A673 (cell line): ENCODE measurements at regions not wholly inside any gene's neighbourhood (a gene's known extent, or its start where the extent isn't known, plus 50 kb on each side); places are given as distances from the start of the nearest gene placed in this dataset.

Source experiments
- BruUV-seq: library from RNA; stranded (reverse); fragments of 400-500 nt; replicated peaks from 2 replicates; lab custom pipeline; 2021; lab: Mats Ljungman, UMichigan
- CTCF ChIA-PET: fragments of 300-600 bp; sonication (Branson Sonifier 250); formaldehyde crosslinking; loops from one replicate; lab custom pipeline; 2022; ENCODE audit warnings: antibody characterized with exemption; lab: Charles Lee
- POLR2A ChIA-PET: fragments of 300-600 bp; sonication (Branson Sonifier 250); formaldehyde crosslinking; loops from one replicate; lab custom pipeline; 2022; ENCODE audit warnings: antibody characterized with exemption; ENCODE audit not compliant: low non-redundant PET; lab: Charles Lee
- DNase-seq: peaks from one replicate; pipeline ENCODE4 v3.0.0-alpha.2; 2015; ENCODE audit warnings: low spot score
- H3K27ac ChIP-seq: fragments of 200-600 bp; sonication (generic); 2 replicates; pipeline ENCODE4 v1.5.1; 2016; ENCODE audit warnings: mixed run types, low read depth, mild to moderate bottlenecking, mixed read lengths, antibody characterized with exemption, low read length; ENCODE audit not compliant: poor library complexity, severe bottlenecking
- H3K27me3 ChIP-seq: fragments of 200-600 bp; sonication (generic); replicated peaks from 2 replicates; pipeline ENCODE4 v1.6.1; 2017; ENCODE audit warnings: mixed run types, low read depth, mild to moderate bottlenecking, mixed read lengths, antibody characterized with exemption, low read length; ENCODE audit not compliant: insufficient read depth, poor library complexity
- H3K36me3 ChIP-seq: fragments of 200-600 bp; sonication (generic); 2 replicates; pipeline ENCODE4 v1.6.1; 2016; ENCODE audit warnings: mixed run types, mild to moderate bottlenecking, mixed read lengths, antibody characterized with exemption, low read length; ENCODE audit not compliant: insufficient read depth, poor library complexity, severe bottlenecking
- H3K4me1 ChIP-seq: fragments of 200-600 bp; sonication (generic); 2 replicates; pipeline ENCODE4 v1.6.1; 2017; ENCODE audit warnings: mixed run types, mild to moderate bottlenecking, mixed read lengths, antibody characterized with exemption, low read length; ENCODE audit not compliant: insufficient read depth, poor library complexity, severe bottlenecking
- H3K4me3 ChIP-seq: fragments of 200-600 bp; sonication (generic); 2 replicates; pipeline ENCODE4 v1.5.1; 2016; ENCODE audit warnings: low read depth, mixed run types, mild to moderate bottlenecking, mixed read lengths, low read length; ENCODE audit not compliant: poor library complexity, severe bottlenecking
- H3K9me3 ChIP-seq: fragments of 200-600 bp; sonication (generic); 2 replicates; pipeline ENCODE4 v1.6.1; 2016; ENCODE audit warnings: mixed run types, low read depth, mild to moderate bottlenecking, mixed read lengths, antibody characterized with exemption, low read length; ENCODE audit not compliant: poor library complexity, severe bottlenecking
- CTCF ChIP-seq: fragments of 300-800, 200-600 bp; sonication (generic); conservative IDR thresholded peaks from 2 replicates; pipeline ENCODE4 v1.5.1; 2017; ENCODE audit warnings: low read depth, mild to moderate bottlenecking, antibody characterized with exemption, low read length, moderate library complexity, mixed read lengths
- EZH2 ChIP-seq: fragments of 200-600 bp; sonication (generic); IDR thresholded peaks from 2 replicates; pipeline ENCODE4 v1.6.1; 2017; ENCODE audit warnings: borderline replicate concordance, low read depth, mild to moderate bottlenecking, mixed read lengths, antibody characterized with exemption, low read length; ENCODE audit not compliant: poor library complexity, severe bottlenecking
- intact Hi-C: fragments of 100-400 bp; cut with micrococcal nuclease; formaldehyde crosslinking; loops from one replicate; pipeline ENCODE4 v1.10.0; 2022; ENCODE audit not compliant: unreplicated experiment

GRCh38 chr12:114752217-114752616 lies 68.2 kb upstream of the TBX3 start:
- DNase-seq = no peak
- BruUV-seq = no TSS peak
- TF ChIP-seq EZH2 (no peak), CTCF (no peak)
- Histone ChIP-seq H3K4me3 (no peak overlapping the region), H3K9me3 (no peaks in the 10 kb centered on the region), H3K27me3 (no peaks in the 10 kb centered on the region), H3K36me3 (no peaks in the 10 kb centered on the region), H3K27ac (no peak overlapping the region), H3K4me1 (no peaks in the 10 kb centered on the region)
- intact Hi-C loops = no loop called here
- ChIA-PET POLR2A (no interaction called here), CTCF (no interaction called here)

- intact Hi-C loops = no loop called here
- H3K27ac ChIP-seq = no peak overlapping the region
- DNase-seq = no peak
- TF ChIP-seq EZH2 = no peak
- no peak for TF ChIP-seq CTCF
- no peaks in the 10 kb centered on the region for H3K36me3 ChIP-seq
- H3K27me3 ChIP-seq = no peaks in the 10 kb centered on the region
- H3K4me1 ChIP-seq = no peaks in the 10 kb centered on the region
- ChIA-PET CTCF (no interaction called here), POLR2A (no interaction called here)
- BruUV-seq = no TSS peak
- no peak overlapping the region for H3K4me3 ChIP-seq
- no peaks in the 10 kb centered on the region for H3K9me3 ChIP-seq
Observed at GRCh38 chr12:114751712-114752111, 67.7 kb upstream of the TBX3 start.

GRCh38 chr12:114750917-114751316 lies 66.9 kb upstream of the TBX3 start:
- no peak overlapping the region for H3K27ac ChIP-seq
- TF ChIP-seq CTCF (no peak), EZH2 (no peak)
- H3K4me3 ChIP-seq = no peak overlapping the region
- POLR2A ChIA-PET = no interaction called here
- H3K4me1 ChIP-seq = no peaks in the 10 kb centered on the region
- no peaks in the 10 kb centered on the region for H3K27me3 ChIP-seq
- H3K36me3 ChIP-seq = no peaks in the 10 kb centered on the region
- no peak for DNase-seq
- BruUV-seq = no TSS peak
- no peaks in the 10 kb centered on the region for H3K9me3 ChIP-seq
- intact Hi-C loops = no loop called here
- CTCF ChIA-PET = no interaction called here
